ENCODE measurements at regions not wholly inside any gene's neighbourhood (a gene's known extent, or its start where the extent isn't known, plus 50 kb on each side); places are given as distances from the start of the nearest gene placed in this dataset.

DNA sequence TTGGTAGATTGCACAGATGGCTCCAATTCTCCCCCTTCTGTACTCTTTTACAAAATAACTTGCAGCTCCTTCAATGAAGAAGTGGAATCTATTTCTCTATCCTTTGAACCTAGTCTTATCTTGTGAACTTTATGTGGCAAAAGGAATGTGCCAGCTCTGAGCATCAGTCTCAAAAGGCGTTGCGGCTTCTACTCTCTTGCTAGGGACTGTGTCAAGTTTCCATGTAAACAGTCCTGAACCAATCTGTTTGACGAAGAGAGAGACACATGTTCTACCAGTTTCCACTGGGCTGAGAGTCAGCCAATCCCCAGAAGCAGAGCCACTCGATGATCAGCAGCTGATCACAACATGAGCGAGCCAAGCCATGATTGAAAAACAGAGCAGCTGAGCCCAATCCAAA lies 439.7 kb upstream of the SETBP1 start (continued):
- TF ChIP-seq, protein P1, sequence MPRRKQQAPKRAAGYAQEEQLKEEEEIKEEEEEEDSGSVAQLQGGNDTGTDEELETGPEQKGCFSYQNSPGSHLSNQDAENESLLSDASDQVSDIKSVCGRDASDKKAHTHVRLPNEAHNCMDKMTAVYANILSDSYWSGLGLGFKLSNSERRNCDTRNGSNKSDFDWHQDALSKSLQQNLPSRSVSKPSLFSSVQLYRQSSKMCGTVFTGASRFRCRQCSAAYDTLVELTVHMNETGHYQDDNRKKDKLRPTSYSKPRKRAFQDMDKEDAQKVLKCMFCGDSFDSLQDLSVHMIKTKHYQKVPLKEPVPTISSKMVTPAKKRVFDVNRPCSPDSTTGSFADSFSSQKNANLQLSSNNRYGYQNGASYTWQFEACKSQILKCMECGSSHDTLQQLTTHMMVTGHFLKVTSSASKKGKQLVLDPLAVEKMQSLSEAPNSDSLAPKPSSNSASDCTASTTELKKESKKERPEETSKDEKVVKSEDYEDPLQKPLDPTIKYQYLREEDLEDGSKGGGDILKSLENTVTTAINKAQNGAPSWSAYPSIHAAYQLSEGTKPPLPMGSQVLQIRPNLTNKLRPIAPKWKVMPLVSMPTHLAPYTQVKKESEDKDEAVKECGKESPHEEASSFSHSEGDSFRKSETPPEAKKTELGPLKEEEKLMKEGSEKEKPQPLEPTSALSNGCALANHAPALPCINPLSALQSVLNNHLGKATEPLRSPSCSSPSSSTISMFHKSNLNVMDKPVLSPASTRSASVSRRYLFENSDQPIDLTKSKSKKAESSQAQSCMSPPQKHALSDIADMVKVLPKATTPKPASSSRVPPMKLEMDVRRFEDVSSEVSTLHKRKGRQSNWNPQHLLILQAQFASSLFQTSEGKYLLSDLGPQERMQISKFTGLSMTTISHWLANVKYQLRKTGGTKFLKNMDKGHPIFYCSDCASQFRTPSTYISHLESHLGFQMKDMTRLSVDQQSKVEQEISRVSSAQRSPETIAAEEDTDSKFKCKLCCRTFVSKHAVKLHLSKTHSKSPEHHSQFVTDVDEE (CRISPR knock-in tag; IDR thresholded peaks at IDR 0.05): no peak
- TF ChIP-seq ARNTL (CRISPR knock-in tag; IDR thresholded peaks at IDR 0.05; ENCODE audit: borderline replicate concordance, low read depth): no peak

GRCh38 chr18:44245019-44245418 lies 435.7 kb upstream of the SETBP1 start:
- peak; percentile 92 for ATAC-seq
- TF ChIP-seq CREB5 (CRISPR knock-in tag; IDR thresholded peaks at IDR 0.05; ENCODE audit: low read depth): peak; percentile 37; the same call in 1 of the 2 replicates
- TF ChIP-seq, protein P2, sequence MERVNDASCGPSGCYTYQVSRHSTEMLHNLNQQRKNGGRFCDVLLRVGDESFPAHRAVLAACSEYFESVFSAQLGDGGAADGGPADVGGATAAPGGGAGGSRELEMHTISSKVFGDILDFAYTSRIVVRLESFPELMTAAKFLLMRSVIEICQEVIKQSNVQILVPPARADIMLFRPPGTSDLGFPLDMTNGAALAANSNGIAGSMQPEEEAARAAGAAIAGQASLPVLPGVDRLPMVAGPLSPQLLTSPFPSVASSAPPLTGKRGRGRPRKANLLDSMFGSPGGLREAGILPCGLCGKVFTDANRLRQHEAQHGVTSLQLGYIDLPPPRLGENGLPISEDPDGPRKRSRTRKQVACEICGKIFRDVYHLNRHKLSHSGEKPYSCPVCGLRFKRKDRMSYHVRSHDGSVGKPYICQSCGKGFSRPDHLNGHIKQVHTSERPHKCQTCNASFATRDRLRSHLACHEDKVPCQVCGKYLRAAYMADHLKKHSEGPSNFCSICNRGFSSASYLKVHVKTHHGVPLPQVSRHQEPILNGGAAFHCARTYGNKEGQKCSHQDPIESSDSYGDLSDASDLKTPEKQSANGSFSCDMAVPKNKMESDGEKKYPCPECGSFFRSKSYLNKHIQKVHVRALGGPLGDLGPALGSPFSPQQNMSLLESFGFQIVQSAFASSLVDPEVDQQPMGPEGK (CRISPR knock-in tag; IDR thresholded peaks at IDR 0.05; ENCODE audit: borderline replicate concordance): no peak; the same call in 1 of the 2 replicates
- no peak for TF ChIP-seq ESRRG (CRISPR knock-in tag; IDR thresholded peaks at IDR 0.05)
- TF ChIP-seq POU6F1 (CRISPR knock-in tag; IDR thresholded peaks at IDR 0.05; ENCODE audit: borderline replicate concordance, low read depth): no peak; the same call in 1 of the 2 replicates
- TF ChIP-seq TCF4 (CRISPR knock-in tag; IDR thresholded peaks at IDR 0.05; ENCODE audit: borderline replicate concordance): peak; percentile 100
- TF ChIP-seq PPARA (CRISPR knock-in tag; IDR thresholded peaks at IDR 0.05; ENCODE audit: borderline replicate concordance): peak; percentile 84
- TF ChIP-seq TOX (CRISPR knock-in tag; IDR thresholded peaks at IDR 0.05; ENCODE audit: borderline replicate concordance): peak; percentile 69; the same call in 1 of the 2 replicates
- peak; percentile 49; the same call in 1 of the 2 replicates for TF ChIP-seq ZNF70 (CRISPR knock-in tag; IDR thresholded peaks at IDR 0.05)
- 0 out of 2 replicates have a peak, but pooled peaks have one; percentile 7 for TF ChIP-seq BACH2 (CRISPR knock-in tag; IDR thresholded peaks at IDR 0.05; ENCODE audit: borderline replicate concordance)
- TF ChIP-seq ZFP30 (CRISPR knock-in tag; IDR thresholded peaks at IDR 0.05): no peak
- TF ChIP-seq RARB (CRISPR knock-in tag; IDR thresholded peaks at IDR 0.05): no peak
- no peak for TF ChIP-seq GLIS3 (CRISPR knock-in tag; IDR thresholded peaks at IDR 0.05)
- 0 out of 2 replicates have a peak, but pooled peaks have one; percentile 18 for TF ChIP-seq SNAI2 (CRISPR knock-in tag; IDR thresholded peaks at IDR 0.05)
- peak; percentile 49; the same call in 1 of the 2 replicates for TF ChIP-seq ISL1 (CRISPR knock-in tag; IDR thresholded peaks at IDR 0.05)
- TF ChIP-seq ZNF565 (CRISPR knock-in tag; conservative IDR thresholded peaks at IDR 0.05; ENCODE audit: low read depth): no peak
- no peak for TF ChIP-seq OSR1 (CRISPR knock-in tag; IDR thresholded peaks at IDR 0.05)
- TF ChIP-seq CSDC2 (CRISPR knock-in tag; IDR thresholded peaks at IDR 0.05): no peak
- peak; percentile 45; the same call in 1 of the 2 replicates for TF ChIP-seq ZNF8 (CRISPR knock-in tag; IDR thresholded peaks at IDR 0.05)
- peak; percentile 77; the same call in 1 of the 2 replicates for TF ChIP-seq ARNTL (CRISPR knock-in tag; IDR thresholded peaks at IDR 0.05; ENCODE audit: borderline replicate concordance, low read depth)
- no peak for TF ChIP-seq ZFP3 (CRISPR knock-in tag; IDR thresholded peaks at IDR 0.05)
- TF ChIP-seq, protein P1 (CRISPR knock-in tag; IDR thresholded peaks at IDR 0.05): peak; percentile 88
- peak; percentile 93 for TF ChIP-seq CSRNP3 (CRISPR knock-in tag; IDR thresholded peaks at IDR 0.05)
- 0 out of 2 replicates have a peak, but pooled peaks have one; percentile 62 for TF ChIP-seq ZC3H10 (CRISPR knock-in tag; IDR thresholded peaks at IDR 0.05)

Measured in SK-N-SH treated with all-trans-retinoic acid at 6 μM for 48 hours (cell line).